ENCODE measurements at regions not wholly inside any gene's neighbourhood (a gene's known extent, or its start where the extent isn't known, plus 50 kb on each side); places are given as distances from the start of the nearest gene placed in this dataset.
"Not testable (repeated sequence)": the region's sequence is repeated elsewhere in the genome, so short reads cannot be mapped to it uniquely, and the experiment has no call there.

DNA sequence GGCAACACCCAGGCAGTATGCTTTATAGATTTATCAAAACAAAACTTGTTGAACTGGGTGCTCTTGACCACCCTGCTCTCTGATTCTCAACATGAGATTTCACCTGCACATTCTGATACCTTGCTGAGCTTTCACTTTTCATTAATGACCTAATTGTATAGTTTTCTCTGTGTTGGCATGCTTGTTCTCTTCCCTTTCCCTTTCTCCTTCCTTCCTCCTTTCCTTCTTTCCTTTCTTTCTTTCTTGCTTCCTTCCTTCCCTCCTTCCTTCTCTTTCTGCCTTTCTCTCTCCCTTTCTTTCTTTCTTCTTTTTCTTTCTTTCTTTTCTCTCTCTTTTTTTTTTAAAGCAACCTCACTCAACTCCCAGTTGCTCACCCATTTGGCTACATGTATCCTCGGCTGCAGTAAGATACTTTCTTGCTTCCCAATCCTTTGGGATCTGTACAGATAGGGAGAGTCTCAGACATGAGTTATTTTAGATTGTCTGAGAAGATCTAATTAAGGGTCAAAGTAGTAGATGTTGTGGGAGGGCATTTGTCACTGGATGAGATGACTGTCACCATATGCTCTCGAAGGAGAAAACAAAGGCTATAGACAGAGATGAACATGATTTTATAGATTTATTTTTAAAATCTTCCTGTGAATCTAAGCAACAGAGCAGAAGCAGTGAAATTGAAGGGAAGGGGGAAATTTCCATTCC is 458.0 kb downstream of the USP25 start:
- no peak for DNase-seq

DNA sequence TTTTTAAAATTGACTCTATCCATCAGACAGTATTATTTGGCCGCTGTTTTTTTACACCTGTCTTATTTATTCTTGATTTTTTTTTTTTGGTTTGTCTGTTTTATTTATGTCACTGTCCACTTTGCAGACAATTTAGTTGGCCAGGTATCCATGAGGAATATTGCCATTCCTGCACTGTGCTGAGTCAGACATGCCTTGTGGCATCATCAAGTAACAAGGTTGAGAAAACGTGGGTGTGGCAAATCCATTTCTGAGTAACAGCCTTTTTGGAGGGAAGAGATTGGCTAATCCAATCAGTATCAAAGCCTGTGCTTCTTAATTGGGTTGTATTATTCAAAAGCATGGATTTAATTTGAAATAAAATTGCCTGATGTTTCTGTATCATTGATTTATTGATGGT is 463.1 kb downstream of the USP25 start:
- DNase-seq = no peak

DNA sequence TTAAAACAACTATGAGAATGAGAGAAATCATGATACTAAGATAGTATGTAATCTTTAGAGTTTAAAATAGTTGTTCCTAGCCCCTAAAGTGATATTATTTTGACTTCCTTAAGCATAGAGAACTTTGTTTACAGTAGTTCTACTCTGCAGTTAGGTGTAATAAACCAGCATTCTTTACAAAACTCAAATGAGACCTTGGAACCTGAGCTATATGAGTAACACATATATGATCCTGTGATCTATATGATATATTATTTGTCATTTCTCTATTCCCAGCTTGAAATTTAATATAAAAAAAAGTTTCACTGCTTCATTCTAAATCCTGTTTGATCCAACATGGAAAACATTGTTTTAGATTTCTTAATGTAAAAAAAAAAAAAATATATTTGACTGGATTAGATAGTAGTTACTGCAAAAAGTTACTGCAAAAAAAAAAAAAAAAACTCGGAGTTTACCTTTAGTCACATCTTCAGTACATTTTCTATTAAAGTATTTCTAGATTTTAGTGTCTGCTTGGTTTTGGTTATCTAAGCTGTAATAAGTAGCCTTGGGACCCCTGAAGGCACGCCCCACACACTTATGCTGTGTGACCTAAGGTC is 463.8 kb downstream of the USP25 start:
- DNase-seq = no peak

DNA sequence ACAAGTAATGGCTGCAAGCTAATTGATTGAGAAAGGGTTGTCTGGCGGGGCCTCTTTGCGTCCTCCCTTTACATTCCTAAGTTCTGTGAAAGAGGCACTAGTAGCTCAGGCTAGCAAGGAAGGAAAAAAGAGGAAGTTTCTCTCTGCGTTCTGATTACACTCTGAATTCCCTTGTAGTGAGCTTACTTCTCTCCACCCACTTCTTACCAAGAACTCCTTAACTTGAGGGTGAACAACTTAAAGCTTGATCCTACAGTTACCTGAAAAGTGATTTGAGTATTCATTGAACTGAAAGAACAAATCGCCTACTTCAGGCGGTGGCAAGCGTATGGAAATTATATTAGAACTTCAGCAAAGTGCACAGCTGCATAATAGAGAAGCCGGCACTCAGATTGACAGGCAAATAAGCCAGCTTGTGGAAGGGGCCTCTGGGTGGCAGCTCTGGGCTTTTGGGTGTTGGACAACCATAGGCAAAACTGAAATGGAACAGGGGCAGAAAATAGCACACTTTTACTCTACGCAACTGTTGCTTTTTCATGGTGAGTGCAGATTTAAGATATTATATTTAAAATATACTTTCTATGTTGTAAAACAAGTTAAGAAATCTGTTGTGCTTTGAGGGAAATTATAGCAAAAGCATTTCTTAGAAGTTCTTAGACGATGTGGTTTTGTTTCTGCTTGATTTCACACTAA is 464.5 kb downstream of the USP25 start:
- no peak for DNase-seq

DNA sequence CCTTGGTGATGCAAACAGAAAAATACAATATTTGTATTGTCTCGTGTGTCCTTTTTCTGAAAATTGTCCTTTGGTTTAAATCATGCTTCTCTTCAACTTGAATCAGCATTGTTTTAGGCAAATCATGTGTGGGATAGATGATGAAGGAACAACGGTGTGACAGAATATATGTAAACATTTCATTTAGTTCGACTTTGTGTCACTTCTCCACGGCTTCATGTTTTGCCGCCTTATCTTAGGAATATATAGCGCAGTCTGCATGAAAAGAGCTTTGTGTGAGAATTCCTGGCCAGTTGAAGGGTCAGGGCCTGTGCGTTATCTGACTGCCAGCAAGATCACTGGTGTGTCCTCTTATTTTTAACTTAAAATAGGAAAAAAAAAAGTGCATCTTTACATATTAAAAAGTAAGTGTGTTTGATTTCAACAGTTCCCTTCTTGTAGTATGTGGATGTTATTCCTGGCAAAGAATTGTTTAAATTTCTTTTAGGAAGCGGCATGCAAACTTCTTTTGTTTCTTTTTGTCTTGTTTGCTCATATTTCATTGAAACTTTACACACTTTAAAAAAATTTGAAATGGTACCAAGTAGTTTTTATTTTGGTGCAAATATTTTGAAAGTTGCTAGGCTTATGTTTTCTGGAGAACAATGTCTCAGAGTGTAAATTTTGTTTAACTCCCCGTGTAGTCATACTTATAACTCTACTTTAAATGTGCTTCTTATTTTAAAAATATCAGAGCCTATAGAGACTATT is 465.2 kb downstream of the USP25 start:
- no peak for DNase-seq

DNA sequence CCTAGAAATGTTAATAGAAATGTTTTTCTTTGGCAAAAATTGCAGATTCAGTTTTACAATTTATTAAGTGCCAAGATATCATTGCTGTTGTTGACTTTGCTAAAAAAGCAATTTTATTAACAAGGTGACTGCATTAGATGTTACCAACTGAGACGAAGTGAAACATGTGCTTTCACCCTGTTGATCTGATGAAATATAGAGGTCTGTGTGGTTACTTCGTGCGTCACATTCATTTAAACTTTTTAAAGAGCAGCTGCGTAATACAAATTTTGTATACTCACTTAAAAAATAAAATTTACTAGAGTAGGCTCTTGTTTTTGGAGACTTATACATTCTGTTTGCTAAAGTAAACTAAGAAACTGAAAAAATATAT is 465.7 kb downstream of the USP25 start:
- DNase-seq = no peak

DNA sequence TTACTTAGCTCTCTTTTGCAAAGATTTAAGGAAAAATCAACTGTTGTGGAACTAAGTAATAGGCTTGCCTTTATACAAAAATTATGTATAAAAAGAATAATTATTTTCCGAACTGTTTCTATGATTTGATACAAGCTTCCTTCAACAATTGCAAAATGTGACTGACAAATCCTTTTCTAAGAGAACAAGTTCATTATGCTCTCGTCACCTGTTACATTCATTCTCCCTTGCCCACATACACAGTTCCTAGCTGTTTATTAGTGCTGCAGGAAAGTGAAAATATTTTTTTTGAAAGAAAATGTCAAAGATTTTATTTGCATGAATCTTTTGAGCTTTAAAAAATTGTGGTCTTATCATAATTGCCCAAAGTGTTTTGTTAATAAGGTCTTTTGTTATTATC is 466.2 kb downstream of the USP25 start:
- no peak for DNase-seq

DNA sequence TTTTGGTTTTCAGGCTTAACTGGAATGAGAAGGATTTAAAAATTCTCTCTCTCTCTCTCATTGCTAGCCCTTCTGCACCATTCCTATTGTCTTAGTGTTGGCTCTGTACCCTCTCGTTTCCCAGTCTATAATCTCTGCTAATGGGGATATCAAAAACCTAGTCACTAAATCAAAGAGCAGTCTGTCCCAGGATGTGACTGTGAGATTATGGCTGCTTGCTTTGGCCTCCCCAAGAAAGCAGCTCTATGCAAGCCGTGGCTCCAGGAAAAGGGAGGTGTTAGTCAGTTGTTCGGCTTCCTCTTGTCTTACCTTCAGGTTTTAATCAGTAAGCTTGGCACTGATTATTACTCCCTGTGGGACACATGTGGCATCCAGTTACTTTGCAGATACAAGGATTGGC is 468.8 kb downstream of the USP25 start:
- no peak for DNase-seq

DNA sequence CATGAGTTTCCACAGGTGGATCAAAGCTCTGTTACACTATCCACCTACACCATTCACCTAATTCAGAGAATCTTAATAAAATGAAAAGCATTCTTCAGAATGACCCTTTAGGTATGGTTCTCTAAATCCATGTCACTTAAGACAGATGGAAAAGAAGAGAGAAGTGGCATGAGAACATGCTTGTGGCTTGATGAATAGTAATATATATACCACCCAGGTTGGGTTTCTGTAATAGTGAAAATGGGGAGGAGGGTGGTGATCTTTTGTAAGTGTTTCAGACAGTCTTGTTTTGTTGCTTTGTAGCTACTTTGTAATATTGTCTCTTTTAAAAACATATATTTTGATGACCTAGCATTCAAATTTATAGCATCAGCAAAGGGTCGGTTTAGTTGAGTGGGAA is 469.8 kb downstream of the USP25 start:
- DNase-seq = no peak

DNA sequence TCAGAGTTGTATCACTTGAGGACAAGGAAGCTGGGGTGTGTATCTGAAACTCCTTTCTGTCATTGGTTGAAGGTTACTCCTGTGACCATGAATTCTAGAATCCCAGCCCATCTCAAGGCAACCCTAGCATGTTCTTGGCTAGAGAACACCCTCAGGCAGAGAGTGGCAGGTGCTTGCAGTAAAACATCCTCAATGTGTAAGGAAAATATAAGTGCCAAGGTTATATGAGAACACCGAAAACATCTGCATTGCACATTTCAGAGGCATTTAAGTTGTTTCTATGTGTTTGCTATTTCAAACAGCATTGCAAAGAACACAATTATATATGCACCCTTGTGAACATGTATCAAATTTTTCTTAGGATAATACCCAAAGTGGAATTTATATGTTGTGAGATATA is 471.9 kb downstream of the USP25 start:
- DNase-seq = no peak

DNA sequence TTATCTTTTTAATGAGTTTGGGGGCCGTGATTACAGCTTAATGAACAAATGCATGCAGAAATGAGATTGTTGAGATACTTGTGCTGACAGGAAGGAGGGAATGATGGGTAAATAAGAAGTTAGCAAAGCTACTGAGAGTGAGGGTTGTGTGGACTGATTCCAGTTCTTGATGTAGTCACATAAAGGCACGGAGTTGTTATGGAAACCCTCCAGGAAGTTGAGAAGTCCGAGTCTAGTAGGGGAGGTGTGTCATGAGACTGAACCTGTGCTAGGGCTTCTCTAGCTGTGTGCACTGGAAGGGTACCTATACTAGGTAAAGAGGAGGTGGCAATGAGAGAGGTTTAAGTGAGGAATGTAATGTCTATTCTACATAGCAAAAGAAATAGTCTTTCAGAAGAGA is 475.7 kb downstream of the USP25 start:
- no peak for DNase-seq

DNA sequence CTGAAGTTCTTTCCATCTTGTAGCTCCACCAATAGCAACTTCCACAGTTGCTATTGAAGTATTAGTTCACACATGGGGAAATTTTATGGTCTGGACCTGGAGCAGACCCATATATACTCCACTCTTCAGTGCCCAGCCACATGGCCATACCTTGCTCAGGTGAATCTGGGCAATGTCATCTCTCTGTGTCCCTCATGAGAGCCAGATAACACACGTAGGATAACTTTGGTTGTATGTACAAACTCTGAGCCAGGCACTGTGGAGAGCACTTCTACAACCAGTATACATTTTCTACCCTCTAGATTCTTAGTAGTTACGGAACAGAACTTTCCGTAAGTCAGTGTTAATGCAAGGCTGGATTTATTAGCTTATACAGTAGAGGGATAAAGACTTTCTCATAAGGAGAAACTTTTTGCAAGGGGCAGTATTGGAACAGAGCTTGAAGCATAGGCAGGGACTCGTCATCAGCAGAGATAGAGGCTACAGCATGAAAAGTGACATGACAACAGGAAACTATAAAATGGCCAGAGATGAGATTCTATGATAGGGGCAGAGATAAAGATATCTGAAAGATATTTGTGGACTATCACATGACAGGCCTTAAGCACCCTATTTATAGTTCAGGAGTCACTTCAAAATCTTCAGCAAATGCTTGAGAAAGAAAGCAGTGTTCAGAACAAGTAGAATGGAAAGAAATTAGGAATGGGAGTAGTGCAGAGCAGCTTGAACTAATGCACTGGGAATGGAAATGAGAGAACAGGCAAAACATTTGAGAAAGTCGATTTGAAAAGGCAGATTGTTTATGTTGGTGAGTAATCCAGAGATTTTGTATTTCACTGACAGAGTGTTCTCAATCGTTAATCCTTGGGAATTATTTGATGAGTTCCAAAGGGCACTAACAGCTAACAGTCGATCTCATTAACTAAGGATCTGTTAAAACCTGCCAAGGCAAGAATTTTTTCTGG is 481.8 kb downstream of the USP25 start:
- no peak for DNase-seq

DNA sequence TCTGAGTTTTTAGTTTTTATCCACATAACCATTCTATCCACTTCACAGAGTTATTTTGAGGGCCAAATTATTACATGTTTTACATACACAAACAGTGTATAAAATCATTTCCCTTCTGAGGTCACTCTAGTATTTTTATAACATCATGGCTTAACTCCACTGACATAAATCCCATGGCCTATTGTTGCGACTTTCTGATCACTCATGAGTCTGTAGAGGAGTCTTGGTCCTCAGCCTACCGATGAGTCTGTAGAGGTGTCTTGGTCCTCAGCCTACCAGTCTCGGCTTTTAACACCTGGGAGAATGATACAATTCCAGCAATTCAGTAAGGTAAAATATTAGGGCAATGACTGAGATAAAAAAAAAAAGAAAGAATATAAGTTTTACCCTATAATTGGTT is 483.7 kb downstream of the USP25 start:
- no peak for DNase-seq

DNA sequence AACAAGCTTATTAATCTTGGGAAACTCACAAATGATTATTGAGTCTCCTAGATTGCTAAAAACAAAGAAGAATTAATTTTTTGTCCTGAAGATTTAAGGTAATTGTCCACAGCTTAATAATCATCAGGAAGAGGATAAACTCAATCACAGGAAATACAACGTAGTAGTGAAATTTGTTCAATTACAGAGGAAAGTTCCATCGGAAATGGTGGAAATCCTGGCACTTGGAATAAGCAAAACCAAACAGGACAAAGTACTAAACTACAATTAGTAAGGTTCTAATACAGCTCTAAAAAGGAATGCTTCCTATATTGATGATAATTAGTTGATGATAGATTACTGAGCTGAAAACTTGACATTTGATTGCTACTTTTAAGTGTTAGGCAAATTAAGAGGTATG is 485.4 kb downstream of the USP25 start:
- no peak for DNase-seq

DNA sequence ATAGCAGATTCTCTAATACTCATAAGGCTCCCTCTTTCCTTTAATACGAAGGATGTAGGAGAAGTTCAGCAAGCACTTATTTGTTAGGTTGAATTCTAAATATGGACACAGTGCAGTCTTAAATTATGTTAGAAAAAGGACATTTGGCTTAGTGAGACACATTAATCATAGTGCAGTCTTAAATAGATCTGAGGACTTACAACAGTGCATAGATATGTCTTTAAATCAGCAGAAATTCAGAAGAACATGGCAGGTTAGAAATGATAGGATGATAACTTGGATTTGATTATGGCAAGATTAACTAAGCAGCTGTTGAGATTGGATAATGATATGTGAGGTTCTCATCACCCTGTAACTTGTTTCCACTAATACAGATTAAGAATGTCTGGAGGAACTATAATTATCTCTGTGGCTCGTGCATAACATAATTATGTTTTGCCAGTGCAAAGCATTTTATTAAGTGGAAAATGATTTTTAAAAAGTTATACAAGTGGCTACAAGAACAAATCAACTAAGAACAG is 485.9 kb downstream of the USP25 start:
- DNase-seq = no peak

DNA sequence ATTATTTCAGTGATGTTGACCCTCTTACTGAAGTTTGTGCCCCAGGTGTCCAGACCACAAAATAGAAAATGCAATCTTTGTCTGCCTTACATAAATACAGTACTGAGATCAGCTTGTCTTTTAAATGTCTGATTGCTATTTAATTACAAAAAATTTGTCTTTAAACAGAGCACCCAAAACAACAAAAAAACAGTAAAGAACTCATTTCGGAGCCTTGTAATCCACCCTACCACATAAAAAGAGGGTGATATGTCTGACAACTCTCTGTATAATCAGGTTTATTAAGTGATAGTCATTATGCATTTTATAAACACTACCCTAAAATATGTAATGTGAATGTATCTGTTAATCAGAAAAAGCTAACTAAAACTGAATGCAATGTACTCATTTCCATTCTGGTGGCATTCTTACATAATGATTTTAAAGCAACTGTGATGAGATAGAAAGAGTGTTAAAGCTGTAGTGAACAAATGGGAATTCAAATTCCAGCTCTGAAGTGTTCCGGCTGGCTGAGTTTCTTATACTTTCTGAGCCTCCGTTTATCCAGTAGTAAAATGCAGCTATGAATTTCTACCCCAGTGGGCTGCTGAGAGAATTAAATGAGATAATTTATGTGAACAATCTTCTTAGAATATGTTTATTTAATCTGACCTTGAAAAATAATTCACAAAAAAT is 486.6 kb downstream of the USP25 start:
- no peak for DNase-seq

DNA sequence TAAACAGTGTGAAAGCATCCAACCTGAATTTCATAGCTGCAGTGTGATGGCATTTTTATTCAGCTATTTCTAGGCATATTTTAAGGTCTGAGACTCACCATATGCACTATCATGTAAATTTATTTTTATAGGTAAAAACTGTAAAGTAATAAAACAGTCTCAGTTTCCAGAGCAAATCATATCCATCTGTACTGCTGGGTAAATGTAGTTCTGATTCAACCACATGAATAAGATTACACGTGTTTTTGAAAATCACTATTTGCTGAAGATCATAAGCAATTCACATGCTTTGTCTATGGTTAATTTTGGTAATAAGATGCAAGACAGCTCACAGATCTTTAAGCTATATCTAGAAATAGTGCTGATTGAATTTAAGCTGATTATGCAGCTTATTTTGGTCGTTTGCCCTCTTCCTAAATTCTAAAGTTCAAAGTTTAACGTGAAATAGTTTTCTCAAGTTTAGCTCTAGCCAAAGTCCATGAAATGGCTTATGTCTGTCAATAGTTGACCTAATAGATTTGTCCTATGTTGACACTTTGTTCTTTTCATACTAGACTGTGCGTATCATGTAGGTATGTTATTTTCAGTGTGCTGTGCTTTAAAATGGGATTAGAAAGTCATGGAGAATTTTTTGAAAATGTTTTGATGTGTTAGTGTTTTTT is 489.0 kb downstream of the USP25 start:
- DNase-seq = no peak

DNA sequence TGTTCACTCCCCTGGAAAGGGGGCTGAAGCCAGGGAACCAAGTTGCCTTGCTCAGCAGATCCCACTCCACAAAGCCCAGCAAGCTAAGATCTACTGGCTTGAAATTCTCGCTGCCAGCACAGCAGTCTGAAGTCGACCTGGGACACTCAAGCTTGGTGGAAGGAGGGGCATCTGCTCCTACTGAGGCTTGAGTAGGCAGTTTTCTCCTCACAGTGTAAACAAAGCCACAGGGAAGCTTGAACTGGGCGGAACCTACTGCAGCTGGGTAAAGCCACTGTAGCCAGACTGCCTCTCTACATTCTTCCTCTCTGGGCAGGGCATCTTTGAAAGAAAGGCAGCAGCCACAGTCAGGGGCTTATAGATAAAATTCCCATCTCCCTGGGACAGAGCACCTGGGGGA is 495.0 kb downstream of the USP25 start:
- not testable (repeated sequence) for DNase-seq

DNA sequence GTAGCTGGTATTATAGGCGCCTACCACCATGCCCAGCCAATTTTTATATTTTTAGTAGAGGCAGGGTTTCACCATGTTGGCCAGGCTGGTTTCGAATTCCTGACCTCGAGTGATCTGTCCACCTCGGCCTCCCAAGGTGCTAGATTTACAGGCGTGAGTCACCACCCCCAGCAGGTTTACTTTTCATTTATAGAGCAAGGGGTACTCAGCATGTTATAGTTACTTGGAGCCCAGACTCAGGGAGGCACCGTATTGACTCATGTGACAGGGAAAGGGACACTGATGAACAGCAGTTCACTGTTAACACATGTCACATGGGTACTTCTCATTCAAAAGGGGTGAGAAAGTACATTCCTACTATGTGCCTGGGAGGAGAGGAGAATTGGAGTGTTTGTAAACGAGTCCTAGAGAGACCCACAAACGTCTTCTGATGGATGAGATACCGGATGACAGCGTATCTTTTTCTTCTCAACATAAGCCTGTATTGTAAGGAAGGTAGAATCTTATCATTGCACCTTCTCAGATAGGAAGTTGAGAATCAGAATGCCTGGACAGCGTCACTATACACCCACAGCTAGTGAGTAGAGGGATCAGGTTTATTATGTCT is 510.0 kb downstream of the USP25 start:
- DNase-seq = no peak

DNA sequence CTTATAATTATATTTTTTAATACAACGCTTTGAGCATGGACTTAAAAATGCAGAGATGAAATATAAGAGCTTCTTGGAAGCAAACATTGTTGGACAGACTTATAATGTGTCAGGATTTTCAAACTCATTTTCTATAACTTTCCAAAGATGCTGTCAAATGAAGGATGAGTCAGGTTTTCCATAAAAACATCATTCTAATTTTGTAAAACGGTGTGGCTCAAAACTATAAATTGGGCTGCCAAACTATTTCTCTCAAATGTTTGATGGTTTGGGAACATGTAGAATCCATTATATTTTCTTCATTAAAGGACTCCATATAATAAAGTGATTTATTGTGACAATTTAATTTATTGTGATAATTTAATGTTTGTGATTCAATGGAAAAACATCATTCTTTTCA is 511.2 kb downstream of the USP25 start:
- DNase-seq = no peak

DNA sequence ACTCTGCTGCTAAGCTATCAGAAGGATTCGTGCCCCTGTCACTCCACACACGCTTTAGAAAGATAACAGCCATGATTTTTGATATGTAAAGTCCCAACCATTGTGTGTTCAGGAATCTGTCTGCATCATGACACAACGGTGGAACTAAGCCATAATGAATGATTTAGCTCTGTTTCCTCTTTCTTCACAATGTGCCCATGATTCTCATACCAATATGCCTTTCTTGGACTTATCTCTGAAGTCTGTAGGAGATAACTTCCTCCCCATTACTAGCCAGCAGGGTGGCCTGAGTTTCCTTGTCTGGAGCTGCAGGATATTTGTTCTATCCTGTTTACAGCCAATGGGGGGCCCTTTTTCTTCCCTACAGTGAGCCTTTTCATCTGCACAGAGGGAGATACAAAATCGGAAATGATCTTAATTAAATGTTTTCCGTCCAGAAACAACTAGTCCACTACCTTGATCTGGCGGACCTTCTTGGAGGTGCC is 511.7 kb downstream of the USP25 start:
- DNase-seq = no peak
